Prostate gland (tissue), 2 donors: ENCODE measurements at regions not wholly inside any gene's neighbourhood (a gene's known extent, or its start where the extent isn't known, plus 50 kb on each side); places are given as distances from the start of the nearest gene placed in this dataset.

Experiments used
- DNase-seq: peaks from one replicate; pipeline ENCODE4 v3.0.0-alpha.2; 2019; ENCODE audit warnings: low spot score
- H3K27ac ChIP-seq, 2 donors: fragments of 200-600 bp; sonication (generic); 2 replicates each; pipeline ENCODE4 v1.5.1; 2017 to 2019
- H3K27me3 ChIP-seq: fragments of 200-600 bp; sonication (generic); replicated peaks from 2 replicates; pipeline ENCODE4 v1.5.1; 2019; ENCODE audit not compliant: insufficient read depth
- H3K36me3 ChIP-seq, 2 donors: fragments of 200-600 bp; sonication (generic); 1 replicate in 1 of 2; 2 replicates in 1 of 2; pipeline versions ENCODE4 v1.5.1 to v1.8.1; 2017 to 2019
- H3K4me1 ChIP-seq: fragments of 200-600 bp; sonication (generic); replicated peaks from 2 replicates; pipeline ENCODE4 v1.5.1; 2019
- H3K4me3 ChIP-seq, 2 donors: fragments of 200-600 bp; sonication (generic); 2 replicates each; pipeline ENCODE4 v1.5.1; 2017 to 2019
- H3K9me3 ChIP-seq: fragments of 200-600 bp; sonication (generic); 2 replicates; pipeline ENCODE4 v1.5.1; 2017
- CTCF ChIP-seq, 4 experiments: fragments of 200-600 bp in 2 of 4; fragments of 450-650 bp in 2 of 4; sonication (generic) in 2 of 4; IDR thresholded peaks; 1 replicate in 3 of 4; 2 replicates in 1 of 4; pipeline ENCODE4 v1.5.1; 2016 to 2019; ENCODE audit warnings: antibody characterized with exemption in 4 of 4, mild to moderate bottlenecking in 2 of 4, moderate library complexity in 2 of 4
- POLR2A ChIP-seq: fragments of 450-650 bp; IDR thresholded peaks from one replicate; pipeline ENCODE4 v1.6.1; 2016; ENCODE audit warnings: antibody characterized with exemption, mild to moderate bottlenecking
- POLR2AphosphoS5 ChIP-seq: sonication (generic); formaldehyde crosslinking; IDR thresholded peaks from one replicate; pipeline ENCODE4 v1.6.1; 2017; ENCODE audit warnings: antibody characterized with exemption
- WGBS: methylation state at CpG from one replicate; pipeline ENCODE4 v1.1.5; 2018; 5-methylcytosine and 5-hydroxymethylcytosine counted together
- intact Hi-C: fragments of 100-400 bp; cut with DNase I; formaldehyde crosslinking; loops from one replicate; pipeline ENCODE4 v1.14.2; 2022

GRCh38 chr6:27059621-27060425 is 187.7 kb upstream of the PRSS16 start:
- Histone ChIP-seq H3K9me3 (no peaks in the 10 kb centered on the region), H3K27ac (no peak overlapping the region), H3K4me3 (no peak overlapping the region), H3K4me1 (no peaks in the 10 kb centered on the region), H3K27me3 (no peaks in the 10 kb centered on the region), H3K36me3 (no peaks in the 10 kb centered on the region)
- 61% methylated on average over 10 of the region's 10 CpGs for WGBS
- TF ChIP-seq POLR2AphosphoS5 (no peak), CTCF (IDR thresholded peaks at IDR 0.05) (no peak), POLR2A (no peak)
- intact Hi-C loops = no loop called here
- DNase-seq = no peak

- H3K4me1 ChIP-seq = no peaks in the 10 kb centered on the region
- H3K4me3 ChIP-seq = no peak overlapping the region
- intact Hi-C loops = no loop called here
- H3K27me3 ChIP-seq = no peaks in the 10 kb centered on the region
- 94% methylated on average over 3 of the region's 3 CpGs for WGBS
- H3K36me3 ChIP-seq = no peaks in the 10 kb centered on the region
- no peak for TF ChIP-seq CTCF (IDR thresholded peaks at IDR 0.05)
- TF ChIP-seq POLR2AphosphoS5 = no peak
- no peak for TF ChIP-seq POLR2A
- H3K27ac ChIP-seq = no peak overlapping the region
- no peak for DNase-seq
- H3K9me3 ChIP-seq = no peaks in the 10 kb centered on the region
Observed at GRCh38 chr6:27061235-27061993, 186.1 kb upstream of the PRSS16 start.

- DNase-seq = no peak
- H3K27me3 ChIP-seq = no peaks in the 10 kb centered on the region
- no peak for TF ChIP-seq CTCF (IDR thresholded peaks at IDR 0.05)
- no peak for TF ChIP-seq POLR2AphosphoS5
- no peak for TF ChIP-seq POLR2A
- no peak overlapping the region for H3K4me3 ChIP-seq
- H3K4me1 ChIP-seq = no peaks in the 10 kb centered on the region
- intact Hi-C loops = no loop called here
- H3K9me3 ChIP-seq = no peaks in the 10 kb centered on the region
- no peaks in the 10 kb centered on the region for H3K36me3 ChIP-seq
- H3K27ac ChIP-seq = no peak overlapping the region
Observed at GRCh38 chr6:27062755-27063154, 184.7 kb upstream of the PRSS16 start.

- no peaks in the 10 kb centered on the region for H3K4me1 ChIP-seq
- H3K9me3 ChIP-seq = no peaks in the 10 kb centered on the region
- intact Hi-C loops = no loop called here
- H3K4me3 ChIP-seq = no peak overlapping the region
- DNase-seq = no peak
- WGBS = 93% methylated on average over 3 of the region's 3 CpGs
- no peaks in the 10 kb centered on the region for H3K27me3 ChIP-seq
- H3K36me3 ChIP-seq = no peaks in the 10 kb centered on the region
- TF ChIP-seq POLR2AphosphoS5 (no peak), CTCF (IDR thresholded peaks at IDR 0.05) (no peak), POLR2A (no peak)
- H3K27ac ChIP-seq = no peak overlapping the region
Observed at GRCh38 chr6:27065183-27065582, 182.3 kb upstream of the PRSS16 start.
